ENCODE measurements at regions not wholly inside any gene's neighbourhood (a gene's known extent, or its start where the extent isn't known, plus 50 kb on each side); places are given as distances from the start of the nearest gene placed in this dataset.
"Not testable (repeated sequence)": the region's sequence is repeated elsewhere in the genome, so short reads cannot be mapped to it uniquely, and the experiment has no call there.

DNA sequence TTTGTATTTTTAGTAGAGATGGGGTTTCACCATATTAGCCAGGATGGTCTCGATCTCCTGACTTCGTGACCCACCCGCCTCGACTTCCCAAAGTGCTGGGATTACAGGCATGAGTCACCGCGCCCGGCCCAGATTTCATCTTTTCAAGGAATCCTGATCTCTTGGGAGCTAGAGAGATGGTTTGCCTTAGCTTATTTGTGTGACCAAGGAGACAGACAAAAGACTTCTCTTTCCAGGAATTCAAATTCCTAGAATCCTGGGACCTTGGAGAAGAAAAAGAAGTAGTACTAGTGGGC is 337.1 kb upstream of the KLF4 start:
- TF ChIP-seq CTCF, MYC, MAX (IDR thresholded peaks at IDR 0.05; ENCODE audit: low read depth, low read length): not testable (repeated sequence)
